ENCODE measurements at regions not wholly inside any gene's neighbourhood (a gene's known extent, or its start where the extent isn't known, plus 50 kb on each side); places are given as distances from the start of the nearest gene placed in this dataset.

- FAIRE-seq: no peak
- intact Hi-C loops (cut with micrococcal nuclease; ENCODE audit: unreplicated experiment): loop anchor here (5.0 kb wide), 1 partner anchor 1033 kb away; no protein-coding TSS in a partner anchor
- 18% methylated on average over 3 of the region's 3 CpGs for WGBS (ENCODE audit: insufficient coverage, insufficient replicate concordance, low lambda C conversion rate, missing lambda C conversion rate)
These were observed 1037.2 kb downstream of the CDH11 start for GRCh38 chr16:64084706-64085105.

More at GRCh38 chr16:64084706-64085105, 1037.2 kb downstream of the CDH11 start:
- ChIA-PET CTCF (no interaction called here), POLR2A (no interaction called here), RAD21 (ENCODE audit: unreplicated experiment) (no interaction called here), SMC1A (ENCODE audit: uncharacterized antibody, unreplicated experiment) (no interaction called here)
- DNase-seq (ENCODE audit: low read depth, low spot score) (no peak), ATAC-seq (no peak)
- Histone ChIP-seq H3K4me3 (no peak overlapping the region), H3K4me1 (ENCODE audit: control insufficient read depth, insufficient read depth, low read length) (no peaks in the 10 kb centered on the region), H3K27ac (ENCODE audit: control insufficient read depth, insufficient read depth) (no peak overlapping the region), H3K36me3 (ENCODE audit: control insufficient read depth in 2 of 2, insufficient read depth in 2 of 2, low read length in 1 of 2) (no peaks in the 10 kb centered on the region), H3K4me2 (ENCODE audit: control insufficient read depth, insufficient read depth) (no peak overlapping the region), H3K9me3 (replicated peaks; ENCODE audit: control insufficient read depth, insufficient read depth, low read length) (no peaks in the 10 kb centered on the region), H4K20me1 (ENCODE audit: control insufficient read depth, insufficient read depth) (no peaks in the 10 kb centered on the region), H2AFZ (ENCODE audit: control insufficient read depth, low read depth, low read length) (no peak overlapping the region), H3K79me2 (ENCODE audit: control insufficient read depth, insufficient read depth, low read length) (no peaks in the 10 kb centered on the region), H3K9ac (ENCODE audit: control insufficient read depth, insufficient read depth, low read length) (no peak overlapping the region), H3K27me3 (replicated peaks in 1 of 2; ENCODE audit: control insufficient read depth in 2 of 2, insufficient read depth in 2 of 2, low read length in 1 of 2) (no peaks in the 10 kb centered on the region; a peak in 1 of 4 replicates)
- BruUV-seq (replicated peaks): no TSS peak
- in situ Hi-C loops (cut with MboI): loop anchor here (25.0 kb wide), 1 partner anchor 1028 kb away; the partner anchor contains the start of gene CDH11
- TF ChIP-seq CTCF (IDR thresholded peaks at IDR 0.05 in 2 of 3, conservative IDR thresholded peaks at IDR 0.05 in 1 of 3; ENCODE audit: control insufficient read depth in 2 of 3, extremely low read depth in 1 of 3, insufficient read depth in 1 of 3, low read depth in 3 of 3, low read length in 3 of 3): no peak
- TF ChIP-seq NFYB (IDR thresholded peaks at IDR 0.05; ENCODE audit: insufficient read depth, low read depth, low read length): no peak
- TF ChIP-seq RCOR1 (conservative IDR thresholded peaks at IDR 0.05; ENCODE audit: low read depth, low read length): no peak
- no peak for TF ChIP-seq SPI1 (IDR thresholded peaks at IDR 0.05; ENCODE audit: borderline replicate concordance, insufficient read depth, low read depth, low read length)
- no peak for TF ChIP-seq SREBF2 (IDR thresholded peaks at IDR 0.05; ENCODE audit: low read length)
- no peak for TF ChIP-seq PAX5 (IDR thresholded peaks at IDR 0.05; ENCODE audit: borderline replicate concordance, low read depth, low read length)
- no peak for TF ChIP-seq IKZF2 (IDR thresholded peaks at IDR 0.05)
- no peak for TF ChIP-seq LARP7 (IDR thresholded peaks at IDR 0.05)
